ENCODE measurements at regions not wholly inside any gene's neighbourhood (a gene's known extent, or its start where the extent isn't known, plus 50 kb on each side); places are given as distances from the start of the nearest gene placed in this dataset.

GRCh38 chr4:32488690-32489089 lies 1768.5 kb downstream of the PCDH7 start:
- no peak overlapping the region for H3K4me3 ChIP-seq (ENCODE audit: low read depth, low read length)
- H3K9ac ChIP-seq (ENCODE audit: low read length), result no peak overlapping the region
- H3K27me3 ChIP-seq (ENCODE audit: control insufficient read depth, insufficient read depth, low read length), result no peaks in the 10 kb centered on the region
- no peaks in the 10 kb centered on the region for H3K4me1 ChIP-seq (ENCODE audit: control insufficient read depth, insufficient read depth, low read length)
- H3K36me3 ChIP-seq (ENCODE audit: control insufficient read depth, insufficient read depth, low read length), result no peaks in the 10 kb centered on the region
- no peaks in the 10 kb centered on the region for H3K9me3 ChIP-seq (ENCODE audit: control insufficient read depth, insufficient read depth, low read depth, low read length)
- H3K27ac ChIP-seq (ENCODE audit: low read depth, low read length), result no peak overlapping the region

- H3K27me3 ChIP-seq (ENCODE audit: control insufficient read depth, insufficient read depth, low read length), result no peaks in the 10 kb centered on the region
- H3K36me3 ChIP-seq (ENCODE audit: control insufficient read depth, insufficient read depth, low read length), result no peaks in the 10 kb centered on the region
- no peaks in the 10 kb centered on the region for H3K9me3 ChIP-seq (ENCODE audit: control insufficient read depth, insufficient read depth, low read depth, low read length)
- no peak overlapping the region for H3K9ac ChIP-seq (ENCODE audit: low read length)
- H3K4me3 ChIP-seq (ENCODE audit: low read depth, low read length), result no peak overlapping the region
- H3K4me1 ChIP-seq (ENCODE audit: control insufficient read depth, insufficient read depth, low read length), result no peaks in the 10 kb centered on the region
- H3K27ac ChIP-seq (ENCODE audit: low read depth, low read length), result no peak overlapping the region
These were observed 1779.0 kb downstream of the PCDH7 start for GRCh38 chr4:32499171-32499570.

GRCh38 chr4:32503241-32503640 lies 1783.1 kb downstream of the PCDH7 start:
- Histone ChIP-seq H3K9me3 (ENCODE audit: control insufficient read depth, insufficient read depth, low read depth, low read length) (no peaks in the 10 kb centered on the region), H3K36me3 (ENCODE audit: control insufficient read depth, insufficient read depth, low read length) (no peaks in the 10 kb centered on the region), H3K9ac (ENCODE audit: low read length) (no peak overlapping the region), H3K27me3 (ENCODE audit: control insufficient read depth, insufficient read depth, low read length) (no peaks in the 10 kb centered on the region), H3K27ac (ENCODE audit: low read depth, low read length) (no peak overlapping the region), H3K4me3 (ENCODE audit: low read depth, low read length) (no peak overlapping the region), H3K4me1 (ENCODE audit: control insufficient read depth, insufficient read depth, low read length) (no peaks in the 10 kb centered on the region)

GRCh38 chr4:32506067-32506466 lies 1785.9 kb downstream of the PCDH7 start:
- Histone ChIP-seq H3K27me3 (ENCODE audit: control insufficient read depth, insufficient read depth, low read length) (no peaks in the 10 kb centered on the region), H3K27ac (ENCODE audit: low read depth, low read length) (no peak overlapping the region), H3K4me1 (ENCODE audit: control insufficient read depth, insufficient read depth, low read length) (no peaks in the 10 kb centered on the region), H3K4me3 (ENCODE audit: low read depth, low read length) (no peak overlapping the region), H3K36me3 (ENCODE audit: control insufficient read depth, insufficient read depth, low read length) (no peaks in the 10 kb centered on the region), H3K9ac (ENCODE audit: low read length) (no peak overlapping the region), H3K9me3 (ENCODE audit: control insufficient read depth, insufficient read depth, low read depth, low read length) (no peaks in the 10 kb centered on the region)

GRCh38 chr4:32519060-32519459 lies 1798.9 kb downstream of the PCDH7 start:
- no peaks in the 10 kb centered on the region for H3K27me3 ChIP-seq (ENCODE audit: control insufficient read depth, insufficient read depth, low read length)
- no peak overlapping the region for H3K9ac ChIP-seq (ENCODE audit: low read length)
- no peaks in the 10 kb centered on the region for H3K36me3 ChIP-seq (ENCODE audit: control insufficient read depth, insufficient read depth, low read length)
- no peak overlapping the region for H3K27ac ChIP-seq (ENCODE audit: low read depth, low read length)
- H3K9me3 ChIP-seq (ENCODE audit: control insufficient read depth, insufficient read depth, low read depth, low read length), result 0 out of 2 replicates have a peak, but pooled peaks cover 7% of the 10 kb centered on the region
- H3K4me1 ChIP-seq (ENCODE audit: control insufficient read depth, insufficient read depth, low read length), result no peaks in the 10 kb centered on the region
- H3K4me3 ChIP-seq (ENCODE audit: low read depth, low read length), result no peak overlapping the region

GRCh38 chr4:32525420-32525819 lies 1805.3 kb downstream of the PCDH7 start:
- Histone ChIP-seq H3K36me3 (ENCODE audit: control insufficient read depth, insufficient read depth, low read length) (no peaks in the 10 kb centered on the region), H3K27ac (ENCODE audit: low read depth, low read length) (no peak overlapping the region), H3K9ac (ENCODE audit: low read length) (no peak overlapping the region), H3K9me3 (ENCODE audit: control insufficient read depth, insufficient read depth, low read depth, low read length) (0 out of 2 replicates have a peak, but pooled peaks cover 7% of the 10 kb centered on the region), H3K27me3 (ENCODE audit: control insufficient read depth, insufficient read depth, low read length) (no peaks in the 10 kb centered on the region), H3K4me1 (ENCODE audit: control insufficient read depth, insufficient read depth, low read length) (no peaks in the 10 kb centered on the region), H3K4me3 (ENCODE audit: low read depth, low read length) (no peak overlapping the region)

GRCh38 chr4:32544846-32545245 lies 1824.7 kb downstream of the PCDH7 start:
- H3K36me3 ChIP-seq (ENCODE audit: control insufficient read depth, insufficient read depth, low read length), result no peaks in the 10 kb centered on the region
- no peaks in the 10 kb centered on the region for H3K27me3 ChIP-seq (ENCODE audit: control insufficient read depth, insufficient read depth, low read length)
- H3K4me3 ChIP-seq (ENCODE audit: low read depth, low read length), result no peak overlapping the region
- H3K9me3 ChIP-seq (ENCODE audit: control insufficient read depth, insufficient read depth, low read depth, low read length), result peaks cover 7% of the 10 kb centered on the region; the same call in 1 of the 2 replicates
- H3K27ac ChIP-seq (ENCODE audit: low read depth, low read length), result no peak overlapping the region
- H3K4me1 ChIP-seq (ENCODE audit: control insufficient read depth, insufficient read depth, low read length), result no peaks in the 10 kb centered on the region
- H3K9ac ChIP-seq (ENCODE audit: low read length), result no peak overlapping the region

- no peak overlapping the region for H3K27ac ChIP-seq (ENCODE audit: low read depth, low read length)
- no peaks in the 10 kb centered on the region for H3K27me3 ChIP-seq (ENCODE audit: control insufficient read depth, insufficient read depth, low read length)
- H3K4me1 ChIP-seq (ENCODE audit: control insufficient read depth, insufficient read depth, low read length), result no peaks in the 10 kb centered on the region
- no peak overlapping the region for H3K9ac ChIP-seq (ENCODE audit: low read length)
- H3K36me3 ChIP-seq (ENCODE audit: control insufficient read depth, insufficient read depth, low read length), result no peaks in the 10 kb centered on the region
- no peaks in the 10 kb centered on the region for H3K9me3 ChIP-seq (ENCODE audit: control insufficient read depth, insufficient read depth, low read depth, low read length)
- no peak overlapping the region for H3K4me3 ChIP-seq (ENCODE audit: low read depth, low read length)
These were observed 1831.8 kb downstream of the PCDH7 start for GRCh38 chr4:32551943-32552342.

GRCh38 chr4:32560306-32560705 lies 1840.1 kb downstream of the PCDH7 start:
- Histone ChIP-seq H3K36me3 (ENCODE audit: control insufficient read depth, insufficient read depth, low read length) (no peaks in the 10 kb centered on the region), H3K27ac (ENCODE audit: low read depth, low read length) (no peak overlapping the region), H3K4me3 (ENCODE audit: low read depth, low read length) (no peak overlapping the region), H3K27me3 (ENCODE audit: control insufficient read depth, insufficient read depth, low read length) (no peaks in the 10 kb centered on the region), H3K4me1 (ENCODE audit: control insufficient read depth, insufficient read depth, low read length) (peaks cover 3% of the 10 kb centered on the region; the same call in 1 of the 2 replicates), H3K9ac (ENCODE audit: low read length) (no peak overlapping the region), H3K9me3 (ENCODE audit: control insufficient read depth, insufficient read depth, low read depth, low read length) (no peaks in the 10 kb centered on the region)

- no peaks in the 10 kb centered on the region for H3K27me3 ChIP-seq (ENCODE audit: control insufficient read depth, insufficient read depth, low read length)
- H3K4me1 ChIP-seq (ENCODE audit: control insufficient read depth, insufficient read depth, low read length), result peaks cover 3% of the 10 kb centered on the region; the same call in 1 of the 2 replicates
- H3K27ac ChIP-seq (ENCODE audit: low read depth, low read length), result no peak overlapping the region
- H3K9me3 ChIP-seq (ENCODE audit: control insufficient read depth, insufficient read depth, low read depth, low read length), result no peaks in the 10 kb centered on the region
- no peak overlapping the region for H3K4me3 ChIP-seq (ENCODE audit: low read depth, low read length)
- H3K9ac ChIP-seq (ENCODE audit: low read length), result no peak overlapping the region
- H3K36me3 ChIP-seq (ENCODE audit: control insufficient read depth, insufficient read depth, low read length), result no peaks in the 10 kb centered on the region
These were observed 1841.8 kb downstream of the PCDH7 start for GRCh38 chr4:32562010-32562409.

- H3K4me3 ChIP-seq (ENCODE audit: low read depth, low read length), result no peak overlapping the region
- no peak overlapping the region for H3K9ac ChIP-seq (ENCODE audit: low read length)
- H3K27ac ChIP-seq (ENCODE audit: low read depth, low read length), result no peak overlapping the region
These were observed 1844.5 kb downstream of the PCDH7 start for GRCh38 chr4:32564626-32565025.

GRCh38 chr4:32569861-32570260 lies 1849.7 kb downstream of the PCDH7 start:
- H3K4me1 ChIP-seq (ENCODE audit: control insufficient read depth, insufficient read depth, low read length), result no peaks in the 10 kb centered on the region
- H3K4me3 ChIP-seq (ENCODE audit: low read depth, low read length), result no peak overlapping the region
- H3K9ac ChIP-seq (ENCODE audit: low read length), result no peak overlapping the region
- H3K27ac ChIP-seq (ENCODE audit: low read depth, low read length), result no peak overlapping the region
- no peaks in the 10 kb centered on the region for H3K27me3 ChIP-seq (ENCODE audit: control insufficient read depth, insufficient read depth, low read length)
- no peaks in the 10 kb centered on the region for H3K9me3 ChIP-seq (ENCODE audit: control insufficient read depth, insufficient read depth, low read depth, low read length)
- H3K36me3 ChIP-seq (ENCODE audit: control insufficient read depth, insufficient read depth, low read length), result no peaks in the 10 kb centered on the region

More at GRCh38 chr4:32564626-32565025, 1844.5 kb downstream of the PCDH7 start:
- Histone ChIP-seq H3K27me3 (ENCODE audit: control insufficient read depth, insufficient read depth, low read length) (no peaks in the 10 kb centered on the region), H3K36me3 (ENCODE audit: control insufficient read depth, insufficient read depth, low read length) (no peaks in the 10 kb centered on the region), H3K9me3 (ENCODE audit: control insufficient read depth, insufficient read depth, low read depth, low read length) (no peaks in the 10 kb centered on the region), H3K4me1 (ENCODE audit: control insufficient read depth, insufficient read depth, low read length) (peaks cover 3% of the 10 kb centered on the region; the same call in 1 of the 2 replicates)
